ENCODE measurements at regions not wholly inside any gene's neighbourhood (a gene's known extent, or its start where the extent isn't known, plus 50 kb on each side); places are given as distances from the start of the nearest gene placed in this dataset.

- DNase-seq = no peak
- H3K27me3 ChIP-seq = no peaks in the 10 kb centered on the region
- peaks cover 0 to 28% (median 15%) of the 10 kb centered on the region in 4 donors for H3K4me1 ChIP-seq
- no peak for TF ChIP-seq CTCF (IDR thresholded peaks at IDR 0.05)
- H3K9me3 ChIP-seq = no peaks in the 10 kb centered on the region
- intact Hi-C loops (cut with DNase I; ENCODE audit: low total_unique reads) = no loop called here
- H3K36me3 ChIP-seq = no peaks in the 10 kb centered on the region
- H3K4me3 ChIP-seq = no peak overlapping the region
- no peak overlapping the region for H3K27ac ChIP-seq
These were observed 79.5 kb upstream of the KCNMB2 start for GRCh38 chr3:178456621-178457285.

- H3K27me3 ChIP-seq = no peaks in the 10 kb centered on the region
These were observed 78.7 kb upstream of the KCNMB2 start for GRCh38 chr3:178457511-178457910.

GRCh38 chr3:178458313-178459037, 77.8 kb upstream of the KCNMB2 start:
- H3K27me3 ChIP-seq = no peaks in the 10 kb centered on the region
- TF ChIP-seq CTCF (IDR thresholded peaks at IDR 0.05) = no peak
- H3K4me3 ChIP-seq = no peak overlapping the region
- no peak overlapping the region for H3K27ac ChIP-seq
- intact Hi-C loops (cut with DNase I; ENCODE audit: low total_unique reads) = no loop called here
- H3K36me3 ChIP-seq = no peaks in the 10 kb centered on the region
- peaks cover 0 to 28% (median 15%) of the 10 kb centered on the region in 4 donors for H3K4me1 ChIP-seq
- DNase-seq = no peak
- no peaks in the 10 kb centered on the region for H3K9me3 ChIP-seq

More at GRCh38 chr3:178457511-178457910, 78.7 kb upstream of the KCNMB2 start:
- DNase-seq = no peak
- peaks cover 0 to 28% (median 15%) of the 10 kb centered on the region in 4 donors for H3K4me1 ChIP-seq
- no peak for TF ChIP-seq CTCF (IDR thresholded peaks at IDR 0.05)
- H3K9me3 ChIP-seq = no peaks in the 10 kb centered on the region
- H3K36me3 ChIP-seq = no peaks in the 10 kb centered on the region
- intact Hi-C loops (cut with DNase I; ENCODE audit: low total_unique reads) = no loop called here
- no peak overlapping the region for H3K4me3 ChIP-seq
- no peak overlapping the region for H3K27ac ChIP-seq

- no peak overlapping the region for H3K27ac ChIP-seq
- no peaks in the 10 kb centered on the region for H3K9me3 ChIP-seq
- no peaks in the 10 kb centered on the region for H3K27me3 ChIP-seq
- no peak overlapping the region for H3K4me3 ChIP-seq
- peaks cover 0 to 28% (median 15%) of the 10 kb centered on the region in 4 donors for H3K4me1 ChIP-seq
- H3K36me3 ChIP-seq = no peaks in the 10 kb centered on the region
- intact Hi-C loops (cut with DNase I; ENCODE audit: low total_unique reads) = no loop called here
- no peak for DNase-seq
- no peak for TF ChIP-seq CTCF (IDR thresholded peaks at IDR 0.05)
These were observed 77.2 kb upstream of the KCNMB2 start for GRCh38 chr3:178459038-178459410.

GRCh38 chr3:178465260-178466180, 70.7 kb upstream of the KCNMB2 start:
- no peaks in the 10 kb centered on the region for H3K4me1 ChIP-seq
- H3K9me3 ChIP-seq = no peaks in the 10 kb centered on the region
- TF ChIP-seq CTCF (IDR thresholded peaks at IDR 0.05) = no peak
- intact Hi-C loops (cut with DNase I; ENCODE audit: low total_unique reads) = no loop called here
- no peak overlapping the region for H3K4me3 ChIP-seq
- H3K36me3 ChIP-seq = no peaks in the 10 kb centered on the region
- no peak overlapping the region for H3K27ac ChIP-seq
- no peaks in the 10 kb centered on the region for H3K27me3 ChIP-seq
- DNase-seq = no peak
